Activated CD4-positive, alpha-beta T cell treated with anti-CD3 and anti-CD28 coated beads, Interleukin-2, amount 50 U/mL, for 24 hours (primary cell): ENCODE measurements at regions not wholly inside any gene's neighbourhood (a gene's known extent, or its start where the extent isn't known, plus 50 kb on each side); places are given as distances from the start of the nearest gene placed in this dataset.
"Not testable (repeated sequence)": the region's sequence is repeated elsewhere in the genome, so short reads cannot be mapped to it uniquely, and the experiment has no call there.

Source experiments
- DNase-seq, 2 donors: peaks; one replicate each; pipeline ENCODE4 v3.0.0-alpha.2; 2020; ENCODE audit warnings: low read depth in 1 of 2, low spot score in 1 of 2

DNA sequence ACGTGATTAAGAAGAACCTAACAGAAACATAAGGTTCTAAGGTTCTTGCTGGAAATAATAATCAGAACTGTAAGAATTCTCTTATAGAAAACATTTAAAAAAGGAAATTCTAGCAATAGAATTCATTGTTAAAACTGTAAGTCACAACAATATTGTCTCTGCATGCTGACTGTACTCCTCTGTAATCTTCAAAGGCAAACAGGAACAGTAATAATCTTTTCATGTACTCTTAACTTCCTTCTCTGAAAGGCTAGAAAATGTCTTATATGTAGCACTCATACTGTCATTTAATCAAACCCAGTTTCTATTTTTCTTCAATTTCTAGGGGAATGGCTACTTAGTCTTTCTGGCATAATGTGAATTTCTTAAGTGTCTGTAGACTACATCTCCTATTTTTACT is 103.5 kb upstream of the AGAP9 start:
- DNase-seq: not testable (repeated sequence)

DNA sequence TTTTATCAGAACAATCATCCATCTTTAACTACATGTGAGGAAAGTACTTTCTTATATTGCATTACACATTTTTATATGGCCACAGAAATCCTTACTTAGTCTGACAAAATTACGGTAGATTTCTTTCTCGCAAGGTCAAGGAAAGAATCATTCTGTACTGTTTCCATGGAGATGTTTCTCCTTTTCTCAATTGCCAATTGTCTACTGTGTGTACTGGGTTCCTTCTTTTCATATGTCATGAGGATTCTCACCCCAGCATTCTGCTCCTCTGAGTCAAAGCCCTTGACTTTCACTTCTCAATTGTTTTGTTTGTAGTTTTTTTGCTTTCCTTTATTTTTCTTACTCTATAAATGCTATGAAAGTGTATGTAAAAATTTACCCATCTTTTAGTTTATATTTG is 99.3 kb upstream of the AGAP9 start:
- not testable (repeated sequence) for DNase-seq

DNA sequence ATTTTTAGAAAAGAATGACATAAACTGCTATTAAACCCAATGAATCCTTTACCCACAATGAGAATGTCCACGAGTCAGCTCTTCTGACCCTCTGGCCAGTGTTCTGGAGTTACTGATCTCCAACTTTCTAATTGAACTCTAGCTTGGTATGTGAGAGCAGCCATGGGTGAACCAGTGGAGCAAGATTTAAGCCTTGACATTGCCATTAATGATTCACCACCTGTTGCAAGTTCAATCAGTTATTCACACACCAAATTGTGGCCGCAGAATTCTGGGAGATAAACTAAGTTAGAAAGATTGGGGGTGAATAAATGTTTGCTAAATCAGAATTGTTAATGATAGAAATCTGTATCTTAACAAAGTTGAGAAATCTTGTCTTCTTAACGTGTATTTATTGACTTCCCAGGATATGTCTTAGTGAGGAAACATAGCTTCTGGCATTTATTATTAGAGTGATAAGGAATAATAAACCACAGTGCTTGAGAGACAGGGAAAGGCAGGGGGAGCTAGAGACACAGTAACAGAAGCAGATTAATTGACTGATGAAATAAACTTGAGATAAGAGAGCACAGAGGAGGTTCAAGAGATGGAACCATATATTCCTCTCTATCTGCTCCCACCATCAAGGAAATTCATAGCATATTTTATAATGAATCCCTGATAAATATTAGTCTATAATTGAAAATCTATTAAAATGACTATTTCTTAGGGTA is 96.0 kb upstream of the AGAP9 start:
- DNase-seq: not testable (repeated sequence)

DNA sequence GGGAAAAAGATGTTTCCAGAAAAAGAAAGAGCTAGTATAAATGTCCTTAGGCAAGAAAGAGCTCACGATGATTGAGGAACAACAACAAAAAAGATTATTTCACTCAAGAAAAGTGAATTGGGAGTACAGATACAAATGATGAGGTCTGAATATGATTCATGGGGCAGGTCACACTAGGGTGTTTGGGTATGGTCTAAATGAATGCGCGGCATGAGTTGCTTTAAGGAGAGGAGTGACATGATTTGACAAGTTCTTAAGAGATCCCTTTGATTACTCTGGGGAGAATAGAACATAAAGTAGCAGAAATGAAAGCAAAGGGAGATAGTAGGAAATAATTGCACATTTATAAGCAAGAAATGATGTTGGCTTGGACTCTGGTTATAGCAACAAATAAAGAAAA is 85.9 kb upstream of the AGAP9 start:
- not testable (repeated sequence) for DNase-seq

DNA sequence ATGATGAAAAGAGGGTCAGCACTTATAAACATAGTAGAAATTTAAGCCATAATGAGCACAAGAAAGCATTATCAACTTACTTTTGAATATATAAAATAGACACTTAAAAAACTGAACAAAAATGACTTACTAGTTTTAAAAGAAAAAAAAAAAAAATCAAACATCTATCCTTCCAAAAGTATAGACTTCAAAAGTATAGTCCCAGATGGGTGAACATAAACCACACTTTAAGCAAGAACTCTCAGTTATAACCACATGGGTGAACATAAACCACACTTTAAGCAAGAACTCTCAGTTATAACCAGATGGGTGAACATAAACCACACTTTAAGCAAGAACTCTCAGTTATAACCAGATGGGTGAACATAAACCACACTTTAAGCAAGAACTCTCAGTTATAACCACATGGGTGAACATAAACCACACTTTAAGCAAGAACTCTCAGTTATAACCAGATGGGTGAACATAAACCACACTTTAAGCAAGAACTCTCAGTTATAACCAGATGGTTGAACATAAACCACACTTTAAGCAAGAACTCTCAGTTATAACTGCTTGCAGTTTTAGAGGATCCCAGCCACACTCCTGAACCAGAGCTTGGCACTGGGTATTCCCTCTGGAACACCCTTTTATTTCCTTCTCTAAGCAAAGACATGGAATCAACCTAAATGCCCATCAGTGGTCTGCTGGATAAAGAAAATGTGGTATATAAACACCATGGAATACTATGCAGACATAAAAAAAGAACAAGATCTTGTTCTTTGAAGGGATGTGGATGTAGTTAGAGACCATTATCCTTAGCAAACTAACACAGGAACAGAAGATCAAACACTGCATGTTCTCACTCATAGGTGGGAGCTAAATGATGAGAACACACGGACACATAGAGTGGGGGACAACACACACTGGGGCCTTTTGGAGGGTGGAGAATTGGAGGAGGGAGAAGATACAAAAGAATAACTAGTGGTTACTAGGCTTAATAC is 82.6 kb upstream of the AGAP9 start:
- not testable (repeated sequence) for DNase-seq

DNA sequence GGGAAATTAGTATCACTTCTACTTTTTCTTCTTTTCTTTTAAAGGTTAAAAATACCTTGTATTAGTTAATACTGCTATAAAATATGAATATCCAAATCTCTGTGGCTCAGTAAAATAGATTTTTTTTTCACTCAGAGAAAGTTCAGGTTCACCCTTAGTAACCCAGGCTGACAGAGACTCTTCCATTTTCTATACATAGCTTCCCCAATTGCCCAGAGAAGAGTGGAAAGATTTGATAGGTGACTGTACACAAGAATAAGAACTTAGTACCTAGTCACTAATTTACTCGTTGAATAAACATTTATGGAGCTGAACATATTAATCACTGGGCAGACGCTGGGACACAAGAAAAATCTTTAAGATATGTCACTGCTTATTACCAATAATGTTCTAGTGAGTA is 77.2 kb upstream of the AGAP9 start:
- DNase-seq: not testable (repeated sequence)

DNA sequence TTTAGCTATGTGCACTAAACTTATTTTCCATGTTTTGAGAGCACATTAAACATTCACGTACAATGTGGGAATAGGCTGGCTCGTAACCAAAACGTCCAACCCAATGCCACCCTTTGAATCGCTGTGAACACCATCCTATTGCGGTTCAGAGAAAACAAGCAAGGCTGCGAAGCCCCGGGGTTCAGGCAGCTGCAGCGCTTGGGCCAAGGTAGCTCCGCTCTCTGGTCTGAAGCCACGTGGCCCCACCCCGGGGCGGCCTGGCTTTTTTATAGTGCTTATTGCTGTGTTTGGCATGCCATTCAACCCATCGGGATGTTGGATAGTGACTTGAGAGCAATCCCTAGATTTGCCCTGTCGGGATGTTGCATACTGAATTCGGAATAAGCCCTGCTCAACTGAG is 76.7 kb upstream of the AGAP9 start:
- DNase-seq: not testable (repeated sequence)

DNA sequence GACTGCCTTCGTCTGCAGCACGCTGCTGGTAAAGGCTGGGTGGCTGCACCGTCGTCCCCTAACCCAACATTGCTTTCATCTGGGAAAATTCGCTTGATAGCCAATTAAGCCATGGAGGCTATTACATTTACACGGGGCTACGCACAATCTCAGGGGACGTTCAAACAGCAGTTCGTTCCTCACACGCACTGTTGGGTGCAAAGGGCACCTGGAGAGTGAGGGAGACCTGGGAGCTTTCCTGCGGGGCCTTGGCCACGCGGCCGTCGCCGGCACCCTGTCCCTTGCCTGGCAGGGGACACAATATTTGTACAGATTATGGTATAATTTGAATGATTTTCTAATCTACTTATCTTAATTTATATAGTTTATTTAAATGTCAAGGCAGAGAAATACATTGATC is 76.2 kb upstream of the AGAP9 start:
- DNase-seq: not testable (repeated sequence)

DNA sequence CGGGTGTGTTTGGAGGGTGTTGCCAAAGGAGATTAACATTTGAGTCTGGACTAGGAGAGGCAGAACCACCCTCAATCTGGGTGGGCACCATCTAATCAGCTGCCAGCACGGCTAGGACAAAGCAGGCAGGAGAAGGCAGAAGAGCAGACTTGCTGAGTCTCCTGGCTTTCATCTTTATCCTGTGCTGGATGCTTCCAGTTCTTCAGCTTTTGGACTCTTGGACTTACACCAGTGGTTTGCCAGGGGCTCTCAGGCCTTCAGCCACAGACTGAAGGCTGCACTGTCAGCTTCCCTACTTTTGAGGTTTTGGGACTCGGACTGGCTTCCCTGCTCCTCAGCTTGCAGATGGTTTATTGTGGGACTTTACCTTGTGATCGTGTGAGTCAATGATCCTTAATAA is 70.4 kb upstream of the AGAP9 start:
- not testable (repeated sequence) for DNase-seq

DNA sequence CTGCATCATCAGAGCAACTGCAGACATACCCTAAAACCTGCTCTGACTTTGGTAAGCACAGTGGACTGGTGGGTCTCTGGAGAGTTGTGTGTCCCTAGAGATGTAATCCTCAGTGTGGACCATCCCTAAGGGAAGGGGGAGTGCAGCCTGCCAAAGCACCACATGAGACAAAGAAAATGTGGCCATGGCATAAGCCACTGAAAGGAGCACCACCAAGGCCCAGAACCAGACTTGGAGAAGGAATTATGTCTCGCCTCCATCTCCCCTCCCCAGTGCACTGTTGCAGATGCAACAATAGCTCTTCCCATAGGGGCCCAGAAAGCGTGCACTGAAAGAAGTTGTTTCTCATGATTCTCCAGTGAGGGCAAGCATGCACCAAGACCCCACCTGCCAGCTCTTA is 69.7 kb upstream of the AGAP9 start:
- DNase-seq: not testable (repeated sequence)

DNA sequence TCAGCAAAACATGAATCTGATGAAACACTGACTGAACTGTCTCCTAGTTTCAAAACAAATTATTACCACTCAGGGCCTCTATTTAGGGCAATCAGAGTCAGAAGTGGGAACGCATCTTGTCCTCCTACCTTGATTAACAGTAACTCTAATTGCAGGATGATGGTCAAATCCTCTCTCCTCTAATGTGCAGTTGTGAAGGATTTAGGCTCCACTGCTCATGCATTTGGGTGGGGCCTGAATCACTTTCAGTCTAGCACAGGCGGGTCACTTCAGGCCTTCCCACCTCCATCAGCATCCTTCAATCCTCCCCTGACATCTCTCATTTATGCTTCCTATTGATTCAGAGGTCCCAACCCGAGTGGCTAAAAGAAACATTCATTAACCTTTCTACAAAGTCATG is 67.5 kb upstream of the AGAP9 start:
- DNase-seq: not testable (repeated sequence)

DNA sequence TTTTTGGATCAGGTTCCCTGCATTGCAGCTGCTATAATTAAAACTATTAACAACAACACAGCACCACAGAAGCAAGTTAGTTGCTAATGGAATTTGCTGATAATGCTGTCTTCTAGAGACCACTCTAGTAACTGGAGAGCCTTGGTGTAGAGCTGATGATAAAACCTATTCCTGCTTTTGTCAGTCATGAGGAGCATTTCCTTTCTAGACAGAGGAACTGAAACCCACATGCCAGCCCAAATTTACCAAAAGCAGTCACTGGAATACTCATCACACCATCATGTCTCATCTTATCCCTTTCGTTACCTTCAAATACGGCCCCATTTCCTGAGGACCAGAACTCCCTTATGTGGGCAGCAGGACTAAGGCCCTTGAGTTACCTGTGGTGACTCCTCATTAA is 67.1 kb upstream of the AGAP9 start:
- not testable (repeated sequence) for DNase-seq

DNA sequence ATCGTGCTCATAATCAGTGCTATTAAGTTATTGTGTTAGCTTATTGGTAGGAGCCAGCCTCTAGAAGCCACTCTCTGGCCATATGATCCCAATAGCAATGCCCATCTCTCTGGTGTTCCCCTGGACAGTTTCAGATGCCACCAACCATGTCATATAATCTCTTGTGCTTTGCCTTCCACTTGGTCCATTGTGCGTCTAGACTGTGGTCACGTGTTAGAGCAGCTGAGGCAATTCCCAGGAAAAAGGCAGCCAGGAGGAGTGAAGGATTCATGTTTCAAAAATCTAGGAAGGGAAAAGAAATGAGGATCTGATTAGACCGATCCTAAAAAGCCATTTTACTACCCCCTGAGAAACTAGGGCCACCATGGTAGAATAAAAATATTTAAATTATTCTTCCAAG is 58.6 kb upstream of the AGAP9 start:
- DNase-seq: not testable (repeated sequence)

DNA sequence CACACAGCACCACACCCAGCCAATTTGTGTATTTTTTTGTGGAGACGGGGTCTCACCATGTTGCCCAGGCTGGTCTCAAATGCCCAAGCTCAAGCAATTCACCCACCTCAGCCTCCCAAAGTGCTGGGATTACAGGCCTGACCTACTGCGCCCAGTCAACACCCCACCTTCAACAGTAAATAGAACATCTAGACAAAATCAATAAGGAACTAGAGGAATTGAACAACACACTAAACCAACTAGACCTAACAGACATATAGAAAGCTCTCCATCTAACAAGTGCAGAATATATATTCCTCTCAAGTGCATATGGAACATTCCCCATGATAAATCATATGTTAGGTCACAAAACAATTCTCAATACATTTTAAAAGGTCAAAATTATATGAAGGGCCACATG is 56.6 kb upstream of the AGAP9 start:
- not testable (repeated sequence) for DNase-seq

DNA sequence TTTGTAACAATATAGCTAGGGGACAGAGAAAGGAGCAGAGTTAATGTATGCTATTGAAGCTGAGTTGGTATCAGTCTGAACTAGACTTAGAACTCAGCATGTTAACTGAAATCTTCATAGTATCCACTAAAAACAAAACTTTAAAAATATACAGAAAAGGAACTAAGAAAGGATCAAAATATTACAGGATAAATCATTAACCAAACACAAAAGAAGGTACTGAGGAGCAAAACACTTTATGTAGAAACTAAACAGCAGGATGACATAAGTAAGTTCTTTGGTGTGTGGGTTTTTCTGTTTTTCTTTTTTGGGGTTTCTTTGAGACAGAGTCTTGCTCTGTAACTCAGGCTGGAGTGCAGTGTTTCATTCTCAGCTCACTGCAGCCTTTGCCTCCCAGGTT is 55.1 kb upstream of the AGAP9 start:
- not testable (repeated sequence) for DNase-seq
